ENCODE measurements at regions not wholly inside any gene's neighbourhood (a gene's known extent, or its start where the extent isn't known, plus 50 kb on each side); places are given as distances from the start of the nearest gene placed in this dataset.
"Not testable (repeated sequence)": the region's sequence is repeated elsewhere in the genome, so short reads cannot be mapped to it uniquely, and the experiment has no call there.

- no peak for DNase-seq
These were observed 211.4 kb downstream of the KCNRG start for GRCh38 chr13:50226515-50227155.

- no peak for DNase-seq
These were observed 212.1 kb downstream of the KCNRG start for GRCh38 chr13:50227361-50227760.

- no peak for DNase-seq
These were observed 213.3 kb downstream of the KCNRG start for GRCh38 chr13:50228527-50228926.

- peak in 1 of 58 donors; percentile 1 for DNase-seq
These were observed 214.9 kb downstream of the KCNRG start for GRCh38 chr13:50229960-50230661.

GRCh38 chr13:50230662-50230978 lies 215.4 kb downstream of the KCNRG start:
- no peak for DNase-seq

- not testable (repeated sequence) for DNase-seq
These were observed 218.3 kb downstream of the KCNRG start for GRCh38 chr13:50233574-50233973.

GRCh38 chr13:50235604-50236342 lies 220.5 kb downstream of the KCNRG start:
- no peak for DNase-seq

GRCh38 chr13:50236898-50237318 lies 221.7 kb downstream of the KCNRG start:
- DNase-seq = no peak

- DNase-seq = no peak
These were observed 223.7 kb downstream of the KCNRG start for GRCh38 chr13:50238922-50239321.

- no peak for DNase-seq
These were observed 226.2 kb downstream of the KCNRG start for GRCh38 chr13:50241479-50241878.

GRCh38 chr13:50243931-50244330 lies 228.7 kb downstream of the KCNRG start:
- no peak for DNase-seq

- no peak for DNase-seq
These were observed 229.1 kb downstream of the KCNRG start for GRCh38 chr13:50244355-50244712.

- DNase-seq = no peak
These were observed 229.7 kb downstream of the KCNRG start for GRCh38 chr13:50244713-50245574.

- DNase-seq = no peak
These were observed 232.0 kb downstream of the KCNRG start for GRCh38 chr13:50247223-50247622.

GRCh38 chr13:50248516-50249143 lies 233.4 kb downstream of the KCNRG start:
- no peak for DNase-seq

- no peak for DNase-seq
These were observed 233.9 kb downstream of the KCNRG start for GRCh38 chr13:50249144-50249521.

GRCh38 chr13:50250401-50250800 lies 235.2 kb downstream of the KCNRG start:
- no peak for DNase-seq

- no peak for DNase-seq
These were observed 240.4 kb downstream of the KCNRG start for GRCh38 chr13:50255639-50256038.

GRCh38 chr13:50256536-50257321 lies 241.5 kb downstream of the KCNRG start:
- DNase-seq = not testable (repeated sequence)

- DNase-seq = no peak
These were observed 242.4 kb downstream of the KCNRG start for GRCh38 chr13:50257646-50258045.

All from anterior cingulate cortex (tissue), 58 donors.